ENCODE measurements at regions not wholly inside any gene's neighbourhood (a gene's known extent, or its start where the extent isn't known, plus 50 kb on each side); places are given as distances from the start of the nearest gene placed in this dataset.

GRCh38 chr2:239609162-239609561, 208.3 kb upstream of the HDAC4 start:
- Histone ChIP-seq H2AFZ (ENCODE audit: control insufficient read depth, low read depth, low read length) (no peak overlapping the region), H3K4me3 (no peak overlapping the region), H3K9ac (ENCODE audit: control insufficient read depth, insufficient read depth, low read length) (no peak overlapping the region), H3K36me3 (ENCODE audit: control insufficient read depth in 2 of 2, insufficient read depth in 2 of 2, low read length in 1 of 2) (no peaks in the 10 kb centered on the region), H3K79me2 (ENCODE audit: control insufficient read depth, insufficient read depth, low read length) (no peaks in the 10 kb centered on the region), H3K27ac (ENCODE audit: control insufficient read depth, insufficient read depth) (no peak overlapping the region), H3K4me2 (ENCODE audit: control insufficient read depth, insufficient read depth) (no peak overlapping the region), H3K27me3 (replicated peaks in 1 of 2; ENCODE audit: control insufficient read depth in 2 of 2, insufficient read depth in 2 of 2, low read length in 1 of 2) (no peaks in the 10 kb centered on the region; a peak in 1 of 4 replicates), H3K9me3 (replicated peaks; ENCODE audit: control insufficient read depth, insufficient read depth, low read length) (no peaks in the 10 kb centered on the region; the same call in 2 of the 3 replicates), H4K20me1 (ENCODE audit: control insufficient read depth, insufficient read depth) (no peaks in the 10 kb centered on the region), H3K4me1 (ENCODE audit: control insufficient read depth, insufficient read depth, low read length) (no peaks in the 10 kb centered on the region)
- in situ Hi-C loops (cut with MboI), result no loop called here
- ChIA-PET RAD21 (ENCODE audit: unreplicated experiment) (no interaction called here), CTCF (no interaction called here), SMC1A (ENCODE audit: uncharacterized antibody, unreplicated experiment) (no interaction called here), POLR2A (interaction anchor here (0.6 kb wide), 1 partner anchor 10 kb away, joined by 3 read pairs; no protein-coding TSS in a partner anchor)
- 45% methylated on average over 11 of the region's 11 CpGs for WGBS (ENCODE audit: insufficient coverage, insufficient replicate concordance, low lambda C conversion rate, missing lambda C conversion rate)
- no peak for FAIRE-seq
- no peak for TF ChIP-seq POU2F2 (IDR thresholded peaks at IDR 0.05; ENCODE audit: borderline replicate concordance, low read depth, low read length)
- TF ChIP-seq RAD21 (IDR thresholded peaks at IDR 0.05; ENCODE audit: insufficient read depth, low read depth, low read length), result no peak
- TF ChIP-seq STAT1 (conservative IDR thresholded peaks at IDR 0.05), result no peak
- no peak for TF ChIP-seq MXI1 (IDR thresholded peaks at IDR 0.05; ENCODE audit: low read depth, low read length)
- TF ChIP-seq MAX (IDR thresholded peaks at IDR 0.05; ENCODE audit: low read depth, low read length), result no peak
- TF ChIP-seq POLR2A (IDR thresholded peaks at IDR 0.05; ENCODE audit: low read depth, low read length), result no peak
- TF ChIP-seq ZNF592 (IDR thresholded peaks at IDR 0.05), result no peak
- no peak for TF ChIP-seq BCLAF1 (IDR thresholded peaks at IDR 0.05)
- TF ChIP-seq NRF1 (conservative IDR thresholded peaks at IDR 0.05; ENCODE audit: low read depth, low read length), result no peak
- TF ChIP-seq POLR2AphosphoS2 (IDR thresholded peaks at IDR 0.05; ENCODE audit: low read depth, low read length), result no peak
- no peak for TF ChIP-seq PAX5 (IDR thresholded peaks at IDR 0.05; ENCODE audit: borderline replicate concordance, low read depth, low read length)
- TF ChIP-seq CEBPB (IDR thresholded peaks at IDR 0.05; ENCODE audit: borderline replicate concordance in 1 of 2, low read depth in 2 of 2, low read length in 2 of 2), result no peak
- TF ChIP-seq RB1 (IDR thresholded peaks at IDR 0.05; ENCODE audit: borderline replicate concordance), result no peak
- no peak for TF ChIP-seq MLLT1 (IDR thresholded peaks at IDR 0.05)
- TF ChIP-seq SMAD5 (IDR thresholded peaks at IDR 0.05; ENCODE audit: low read depth), result no peak
- TF ChIP-seq EZH2 (IDR thresholded peaks at IDR 0.05; ENCODE audit: borderline replicate concordance, control insufficient read depth, low read depth, low read length), result no peak
- no peak for DNase-seq (ENCODE audit: low read depth, low spot score)
- intact Hi-C loops (cut with micrococcal nuclease; ENCODE audit: unreplicated experiment), result no loop called here
- no peak for ATAC-seq
- BruUV-seq (replicated peaks), result no TSS peak

Measured in GM12878 (cell line).